Amygdala (tissue), 56 donors: ENCODE measurements at regions not wholly inside any gene's neighbourhood (a gene's known extent, or its start where the extent isn't known, plus 50 kb on each side); places are given as distances from the start of the nearest gene placed in this dataset.

ENCODE experiments used
- DNase-seq, 56 donors: peaks; one replicate each; lab custom pipeline; 2025; lab: John Stamatoyannopoulos, UW

- no peak for DNase-seq
Measured at GRCh38 chr1:186559601-186560116, 98.7 kb upstream of the PDC start.

DNA sequence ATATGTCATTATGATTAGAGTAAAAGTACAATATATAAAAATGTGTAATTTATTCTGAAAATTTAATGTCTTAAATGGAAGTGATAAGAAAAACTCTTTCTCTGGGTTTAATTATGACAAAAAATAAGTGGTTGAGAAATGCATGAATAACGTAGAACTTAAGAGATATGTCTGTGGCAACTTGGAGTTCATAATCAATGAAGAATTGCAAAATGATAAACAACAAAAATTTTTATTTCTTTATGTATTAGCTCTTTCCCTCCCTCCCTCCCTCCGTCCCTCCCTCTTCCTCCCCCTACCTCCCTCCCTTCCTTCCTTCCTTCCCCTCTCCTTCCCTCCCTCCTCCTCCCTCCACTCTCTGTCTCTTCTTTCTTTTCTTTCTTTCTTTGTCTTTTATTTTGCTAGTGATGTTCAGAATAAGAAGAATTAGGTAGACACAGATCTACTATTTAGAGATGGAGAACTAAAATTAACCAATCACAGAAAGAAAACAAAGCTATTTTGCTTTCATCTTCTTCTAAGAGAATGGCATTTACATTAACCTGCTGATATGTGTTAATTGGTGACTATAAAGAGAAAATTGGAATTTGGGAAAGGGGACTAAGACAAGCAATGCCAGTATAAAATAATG, 96.3 kb upstream of the PDC start:
- no peak for DNase-seq

GRCh38 chr1:186550832-186551231, 89.9 kb upstream of the PDC start:
- no peak for DNase-seq

- DNase-seq, result no peak
Measured at GRCh38 chr1:186541003-186541402, 80.1 kb upstream of the PDC start.

GRCh38 chr1:186540521-186540920, 79.6 kb upstream of the PDC start:
- no peak for DNase-seq

GRCh38 chr1:186536273-186536890, 75.5 kb upstream of the PDC start:
- DNase-seq, result no peak

DNA sequence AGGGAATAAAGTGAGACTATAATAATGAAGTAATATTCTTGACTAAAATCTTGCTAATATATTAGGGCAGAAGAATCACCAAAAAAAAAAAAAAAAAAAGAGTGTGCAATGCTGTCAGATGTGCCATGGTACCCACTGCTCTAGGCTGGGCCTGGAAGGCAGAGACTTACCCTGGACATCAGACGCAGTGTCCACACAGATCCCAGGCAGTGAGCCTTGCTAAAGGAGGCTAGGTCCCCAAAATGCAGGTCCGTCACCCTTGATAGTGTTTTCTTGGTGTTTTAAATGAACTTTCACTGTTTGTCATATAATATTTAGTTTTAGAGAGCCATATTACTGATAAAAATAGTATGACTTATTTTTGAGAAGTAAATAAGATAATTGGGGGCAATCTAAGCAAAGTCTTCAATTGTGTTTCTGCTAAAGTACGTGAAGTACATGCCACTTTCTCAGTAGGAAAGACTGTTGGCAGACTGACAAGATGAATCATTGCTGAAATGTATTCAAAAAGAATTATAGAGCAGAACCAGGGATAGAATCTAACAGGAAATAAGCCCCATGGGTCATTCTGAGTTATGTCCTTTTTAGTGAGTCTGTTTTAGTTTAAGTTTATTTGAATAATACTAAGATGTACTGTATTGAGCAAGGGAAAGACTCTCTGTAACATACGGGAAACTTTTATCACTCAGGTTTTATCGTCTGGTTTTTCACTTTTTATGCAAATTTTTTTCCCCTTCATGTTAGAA, 74.6 kb upstream of the PDC start:
- DNase-seq, result peak in 1 of 56 donors; percentile 2

- DNase-seq, result no peak
Measured at GRCh38 chr1:186534401-186534800, 73.5 kb upstream of the PDC start.

GRCh38 chr1:186532466-186532865, 71.6 kb upstream of the PDC start:
- DNase-seq, result no peak

GRCh38 chr1:186531561-186532165, 70.7 kb upstream of the PDC start:
- DNase-seq, result no peak

DNA sequence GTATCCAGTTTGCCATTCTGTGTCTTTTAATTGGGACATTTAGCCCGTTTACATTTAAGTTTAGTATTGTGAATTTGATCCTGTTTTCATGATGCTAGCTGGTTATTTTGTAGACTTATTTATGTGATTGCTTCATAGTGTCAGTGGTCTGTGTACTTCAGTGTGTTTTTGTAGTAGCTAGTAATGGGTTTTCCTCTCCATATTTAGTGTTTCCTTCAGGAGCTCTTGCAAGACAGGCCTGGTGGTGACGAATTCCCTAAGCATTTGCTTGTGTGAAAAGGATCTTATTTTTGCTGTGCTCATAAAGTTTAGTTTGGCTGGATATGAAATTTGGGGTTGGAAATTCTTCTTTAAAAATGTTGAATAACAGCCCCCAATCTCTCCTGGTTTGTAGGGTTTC, 69.2 kb upstream of the PDC start:
- DNase-seq, result no peak

DNA sequence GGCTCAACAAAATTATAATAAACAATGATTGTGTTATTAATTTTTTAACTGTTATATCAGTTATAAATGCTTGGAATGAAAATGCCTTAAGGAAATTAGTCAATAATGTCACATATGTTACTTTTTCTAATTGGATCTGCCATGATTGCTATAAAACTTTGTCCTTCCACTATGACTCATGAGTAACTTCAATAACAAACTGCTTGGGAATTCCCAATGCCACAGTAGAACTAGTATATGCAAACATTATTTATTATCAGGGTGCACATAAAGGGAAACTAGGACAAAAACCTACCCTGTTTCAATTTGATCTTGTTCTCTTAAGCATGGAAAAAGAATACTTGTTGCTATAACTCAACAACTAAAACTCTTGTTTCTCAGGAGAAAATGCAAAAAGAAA, 59.1 kb upstream of the PDC start:
- DNase-seq, result no peak

GRCh38 chr1:186518822-186519381, 58.0 kb upstream of the PDC start:
- no peak for DNase-seq

- DNase-seq, result no peak
Measured at GRCh38 chr1:186518395-186518794, 57.5 kb upstream of the PDC start.

GRCh38 chr1:186514367-186514766, 53.5 kb upstream of the PDC start:
- no peak for DNase-seq

DNA sequence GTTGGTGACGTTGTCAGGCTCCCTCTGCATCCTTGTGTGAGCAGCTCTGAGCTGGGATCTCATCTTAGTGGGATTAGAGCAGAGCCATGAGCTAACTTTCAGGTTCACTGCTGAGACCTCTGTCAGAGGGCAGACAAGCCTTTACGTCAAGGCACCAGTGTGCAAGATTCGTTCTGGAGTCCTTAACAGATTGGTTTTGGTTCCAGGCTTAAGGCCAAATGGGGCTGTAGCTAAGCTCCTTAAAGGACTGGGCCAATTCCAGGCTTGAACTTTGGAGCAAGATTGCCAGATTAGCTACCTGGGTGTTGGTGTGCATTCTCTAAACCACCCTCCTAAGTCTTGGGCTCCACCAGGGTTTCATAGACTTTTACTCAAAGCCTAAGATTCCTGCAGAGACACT, 52.6 kb upstream of the PDC start:
- no peak for DNase-seq

DNA sequence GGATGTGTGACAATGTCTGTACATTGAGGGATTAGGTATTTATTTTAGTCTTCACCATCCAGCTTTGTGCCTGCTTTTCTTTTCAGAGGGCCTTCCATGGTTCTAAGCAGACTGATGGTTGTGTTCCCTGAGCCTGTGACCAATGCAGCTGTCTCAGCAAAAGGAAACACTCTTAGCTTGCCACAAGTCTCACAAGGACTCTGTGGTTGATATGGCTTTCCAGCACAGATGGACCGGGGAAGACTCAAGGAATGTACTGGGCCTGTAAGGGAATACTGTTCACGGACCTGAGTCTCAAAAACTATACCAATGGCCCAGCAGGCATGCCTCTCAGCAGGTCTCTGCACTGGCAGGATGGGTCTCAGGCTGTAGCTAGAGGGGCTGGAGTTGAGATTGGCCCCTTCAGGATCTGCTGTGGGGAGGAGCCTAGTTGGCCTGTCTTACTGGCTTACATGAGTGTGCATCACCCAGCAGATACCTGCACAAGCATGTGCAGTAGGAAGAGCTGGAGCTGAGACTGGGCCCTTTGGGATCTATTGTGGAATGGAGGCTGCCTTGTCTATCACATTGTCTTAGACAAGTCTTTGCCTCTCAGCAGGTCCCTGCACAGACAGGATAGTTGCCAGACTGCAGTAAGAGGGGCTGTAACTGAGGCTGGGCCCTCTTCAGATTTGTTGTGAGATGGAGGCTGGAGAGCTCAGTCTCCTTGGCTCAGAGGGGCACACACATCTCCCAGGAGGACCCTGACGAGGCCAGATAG, 52.0 kb upstream of the PDC start:
- no peak for DNase-seq

DNA sequence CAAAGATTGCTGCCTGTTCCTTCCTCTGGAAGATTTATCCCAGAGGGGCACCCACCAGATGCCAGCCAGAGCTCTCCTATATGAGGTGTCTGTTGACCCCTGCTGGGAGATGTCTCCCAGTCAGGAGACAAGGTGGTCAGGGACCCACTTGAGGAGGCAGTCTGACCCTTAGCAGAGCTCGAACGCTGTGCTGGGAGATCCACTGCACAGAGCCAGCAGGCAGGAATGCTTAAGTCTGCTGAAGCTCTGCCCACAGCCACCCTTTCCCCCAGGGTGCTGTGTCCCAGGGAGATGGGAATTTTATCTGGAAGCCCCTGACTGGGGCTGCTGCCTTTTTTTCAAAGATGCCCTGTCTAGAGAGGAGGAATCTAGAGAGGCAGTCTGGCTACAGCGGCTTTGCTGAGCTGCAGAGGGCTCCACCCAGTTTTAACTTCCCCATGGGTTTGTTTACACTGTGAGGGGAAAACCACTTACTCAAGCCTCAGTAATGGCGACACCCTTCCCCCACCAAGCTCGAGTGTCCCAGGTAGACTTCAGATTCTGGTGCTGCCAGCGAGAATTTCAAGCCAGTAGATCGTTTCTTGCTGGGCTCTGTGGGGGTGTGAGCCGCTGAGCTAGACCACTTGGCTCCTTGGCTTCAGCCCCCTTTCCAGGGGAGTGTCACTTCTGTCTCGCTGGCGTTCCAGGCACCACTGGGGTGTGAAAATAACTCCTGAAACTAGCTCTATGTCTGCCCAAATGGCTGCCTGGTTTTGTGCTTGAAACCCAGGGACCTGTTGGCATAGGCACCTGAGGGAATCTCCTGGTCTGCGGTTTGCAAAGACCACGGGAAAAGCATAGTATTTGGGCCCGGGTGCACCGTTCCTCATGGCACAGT, 51.1 kb upstream of the PDC start:
- DNase-seq, result peak in 1 of 56 donors; percentile 1
